ENCODE measurements at regions not wholly inside any gene's neighbourhood (a gene's known extent, or its start where the extent isn't known, plus 50 kb on each side); places are given as distances from the start of the nearest gene placed in this dataset.

- TF ChIP-seq, protein P1, sequence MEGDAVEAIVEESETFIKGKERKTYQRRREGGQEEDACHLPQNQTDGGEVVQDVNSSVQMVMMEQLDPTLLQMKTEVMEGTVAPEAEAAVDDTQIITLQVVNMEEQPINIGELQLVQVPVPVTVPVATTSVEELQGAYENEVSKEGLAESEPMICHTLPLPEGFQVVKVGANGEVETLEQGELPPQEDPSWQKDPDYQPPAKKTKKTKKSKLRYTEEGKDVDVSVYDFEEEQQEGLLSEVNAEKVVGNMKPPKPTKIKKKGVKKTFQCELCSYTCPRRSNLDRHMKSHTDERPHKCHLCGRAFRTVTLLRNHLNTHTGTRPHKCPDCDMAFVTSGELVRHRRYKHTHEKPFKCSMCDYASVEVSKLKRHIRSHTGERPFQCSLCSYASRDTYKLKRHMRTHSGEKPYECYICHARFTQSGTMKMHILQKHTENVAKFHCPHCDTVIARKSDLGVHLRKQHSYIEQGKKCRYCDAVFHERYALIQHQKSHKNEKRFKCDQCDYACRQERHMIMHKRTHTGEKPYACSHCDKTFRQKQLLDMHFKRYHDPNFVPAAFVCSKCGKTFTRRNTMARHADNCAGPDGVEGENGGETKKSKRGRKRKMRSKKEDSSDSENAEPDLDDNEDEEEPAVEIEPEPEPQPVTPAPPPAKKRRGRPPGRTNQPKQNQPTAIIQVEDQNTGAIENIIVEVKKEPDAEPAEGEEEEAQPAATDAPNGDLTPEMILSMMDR (IDR thresholded peaks at IDR 0.05) = peak; percentile 35
- TF ChIP-seq EZH2phosphoT487 (IDR thresholded peaks at IDR 0.05) = no peak
Observed at GRCh38 chr12:31813305-31813704, 84.5 kb upstream of the AMN1 start.

Data from neural progenitor cell (in vitro differentiated cells).